Naive thymus-derived CD8-positive, alpha-beta T cell (primary cell): ENCODE measurements at regions not wholly inside any gene's neighbourhood (a gene's known extent, or its start where the extent isn't known, plus 50 kb on each side); places are given as distances from the start of the nearest gene placed in this dataset.

Source experiments
- ATAC-seq, 2 donors: fragments of 150-1000 bp; cut with Tn5 transposase in 1 of 2; sonication (Bioruptor Pico), chemical (Tn5 transposase) in 1 of 2; 1 replicate in 1 of 2; 2 replicates in 1 of 2; pipeline ENCODE4 v1.10.0; 2021; ENCODE audit warnings: mild to moderate bottlenecking in 2 of 2, moderate library complexity in 2 of 2
- POLR2A ChIA-PET: fragments of 350-600 bp; sonication (Branson Sonifier 250); formaldehyde crosslinking; loops from one replicate; lab custom pipeline; 2021; ENCODE audit warnings: antibody characterized with exemption; lab: Charles Lee
- DNase-seq, 10 donors: peaks; one replicate each; pipeline versions ENCODE4 v3.0.0 to v3.0.0-alpha.2; 2020 to 2022
- H3K27ac Mint-ChIP-seq, 10 donors: one replicate each; pipeline ENCODE4 v1.8.0; 2020 to 2022; ENCODE audit warnings: mild to moderate bottlenecking in 10 of 10, mixed read lengths in 10 of 10, moderate library complexity in 4 of 10, inconsistent platforms in 1 of 10
- H3K27me3 Mint-ChIP-seq, 5 donors: one replicate each; pipeline ENCODE4 v1.8.0; 2021 to 2022; ENCODE audit warnings: mixed read lengths in 5 of 5
- H3K36me3 Mint-ChIP-seq, 3 donors: one replicate each; pipeline ENCODE4 v1.8.0; 2020 to 2022; ENCODE audit warnings: mixed read lengths in 3 of 3, mild to moderate bottlenecking in 2 of 3, inconsistent platforms in 1 of 3
- H3K4me1 Mint-ChIP-seq, 4 donors: one replicate each; pipeline ENCODE4 v1.8.0; 2021 to 2022; ENCODE audit warnings: mixed read lengths in 4 of 4
- H3K4me3 Mint-ChIP-seq, 10 donors: one replicate each; pipeline ENCODE4 v1.8.0; 2020 to 2022; ENCODE audit warnings: mild to moderate bottlenecking in 10 of 10, mixed read lengths in 10 of 10, moderate library complexity in 6 of 10, inconsistent platforms in 1 of 10
- H3K9me3 Mint-ChIP-seq, 9 donors: one replicate each; pipeline ENCODE4 v1.8.0; 2020 to 2022; ENCODE audit warnings: mixed read lengths in 9 of 9, mild to moderate bottlenecking in 3 of 9, inconsistent platforms in 1 of 9, moderate library complexity in 1 of 9

DNA sequence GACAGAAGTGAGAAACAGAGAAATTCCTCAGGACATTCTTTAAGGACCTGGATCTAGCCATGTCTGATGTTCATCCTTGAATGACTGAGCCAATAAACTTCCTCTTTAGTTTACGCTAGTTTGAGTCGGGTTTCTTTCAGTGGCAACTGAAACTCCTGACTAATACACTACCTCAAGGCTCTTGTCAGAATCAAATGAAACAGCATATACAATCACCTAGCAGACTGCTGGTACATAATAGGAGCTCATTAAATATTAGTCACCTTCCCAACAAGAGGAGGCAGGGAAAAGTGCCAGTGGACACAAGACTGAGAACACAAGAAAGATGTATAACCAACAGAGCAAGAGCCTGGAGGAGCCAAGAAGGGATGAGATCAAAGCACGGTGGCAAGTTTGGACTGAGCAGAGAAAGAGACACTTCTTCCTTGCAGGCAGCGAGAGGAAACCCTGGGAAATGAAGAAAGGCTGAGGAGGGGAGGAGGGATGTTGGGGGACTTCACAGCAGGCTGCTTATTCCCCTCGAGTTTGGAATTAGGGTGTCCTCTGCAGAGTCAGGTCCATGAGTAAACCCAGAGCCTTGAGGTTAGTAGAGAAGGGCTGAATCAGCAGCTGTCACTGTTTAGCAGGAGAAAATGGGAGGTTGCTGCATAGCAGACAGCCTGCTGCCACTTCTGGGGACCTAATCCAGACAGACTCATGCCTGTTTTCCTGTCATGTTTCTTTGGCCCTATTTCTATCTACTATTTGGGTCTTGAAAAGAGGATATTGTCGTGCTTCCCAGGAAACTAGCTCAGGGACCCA lies 73.3 kb downstream of the MRPL46 start:
- peaks cover 0 to 6% (median 3%) of the 10 kb centered on the region in 5 donors for H3K27me3 Mint-ChIP-seq
- ATAC-seq, result no peak
- H3K9me3 Mint-ChIP-seq, result no peaks in the 10 kb centered on the region
- no peaks in the 10 kb centered on the region for H3K4me1 Mint-ChIP-seq
- no peak overlapping the region for H3K27ac Mint-ChIP-seq
- no peak overlapping the region for H3K4me3 Mint-ChIP-seq
- POLR2A ChIA-PET, result no interaction called here
- H3K36me3 Mint-ChIP-seq, result no peaks in the 10 kb centered on the region
- DNase-seq, result no peak

DNA sequence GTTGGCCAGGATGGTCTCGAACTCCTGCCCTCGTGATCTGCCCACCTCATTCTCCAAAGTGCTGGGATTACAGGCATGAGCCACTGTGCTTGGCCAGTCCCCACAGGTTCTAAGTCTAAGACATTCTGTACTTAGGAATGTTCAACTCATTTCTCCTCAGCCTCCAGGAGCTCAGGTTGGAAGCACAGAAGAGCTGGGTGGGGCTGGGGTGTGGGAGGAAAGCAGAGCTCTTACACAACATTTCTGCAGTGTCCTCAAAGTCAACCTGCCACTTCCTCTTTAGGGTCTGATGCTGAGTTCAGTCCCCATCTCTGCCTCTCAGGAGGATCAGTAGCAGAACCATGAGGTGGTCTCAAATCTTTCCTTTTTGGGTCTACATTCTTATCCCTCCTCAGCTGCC lies 75.5 kb downstream of the MRPL46 start:
- ATAC-seq (no peak), DNase-seq (no peak)
- H3K4me1 Mint-ChIP-seq, result no peaks in the 10 kb centered on the region
- H3K27me3 Mint-ChIP-seq, result peaks cover 0 to 6% (median 3%) of the 10 kb centered on the region in 5 donors
- H3K4me3 Mint-ChIP-seq, result no peak overlapping the region
- no peak overlapping the region for H3K27ac Mint-ChIP-seq
- no peaks in the 10 kb centered on the region for H3K9me3 Mint-ChIP-seq
- POLR2A ChIA-PET, result no interaction called here
- no peaks in the 10 kb centered on the region for H3K36me3 Mint-ChIP-seq

DNA sequence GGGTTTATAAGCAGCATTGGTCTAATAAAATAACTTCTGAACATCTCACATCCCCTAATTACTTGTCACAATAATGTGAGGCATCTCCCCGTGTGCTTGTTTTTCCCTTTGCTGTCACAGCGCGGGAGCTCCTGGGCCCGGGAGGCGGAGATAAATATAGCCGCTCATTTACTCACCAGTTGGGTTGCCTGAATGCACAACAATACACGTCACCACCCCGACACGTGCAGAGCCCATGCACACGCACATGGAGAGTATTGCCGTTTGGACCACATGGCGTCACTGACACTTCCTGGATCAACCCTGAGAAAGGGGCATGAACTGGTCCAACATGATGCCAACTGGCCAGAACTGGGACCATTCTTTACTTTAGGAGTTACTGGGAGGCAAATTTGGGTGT lies 76.2 kb downstream of the MRPL46 start:
- POLR2A ChIA-PET, result no interaction called here
- no peak for DNase-seq
- Mint-ChIP-seq H3K4me1 (no peaks in the 10 kb centered on the region), H3K36me3 (no peaks in the 10 kb centered on the region), H3K27me3 (peaks cover 0 to 3% (median 1%) of the 10 kb centered on the region in 5 donors), H3K9me3 (no peaks in the 10 kb centered on the region), H3K27ac (no peak overlapping the region), H3K4me3 (no peak overlapping the region)
- no peak for ATAC-seq

DNA sequence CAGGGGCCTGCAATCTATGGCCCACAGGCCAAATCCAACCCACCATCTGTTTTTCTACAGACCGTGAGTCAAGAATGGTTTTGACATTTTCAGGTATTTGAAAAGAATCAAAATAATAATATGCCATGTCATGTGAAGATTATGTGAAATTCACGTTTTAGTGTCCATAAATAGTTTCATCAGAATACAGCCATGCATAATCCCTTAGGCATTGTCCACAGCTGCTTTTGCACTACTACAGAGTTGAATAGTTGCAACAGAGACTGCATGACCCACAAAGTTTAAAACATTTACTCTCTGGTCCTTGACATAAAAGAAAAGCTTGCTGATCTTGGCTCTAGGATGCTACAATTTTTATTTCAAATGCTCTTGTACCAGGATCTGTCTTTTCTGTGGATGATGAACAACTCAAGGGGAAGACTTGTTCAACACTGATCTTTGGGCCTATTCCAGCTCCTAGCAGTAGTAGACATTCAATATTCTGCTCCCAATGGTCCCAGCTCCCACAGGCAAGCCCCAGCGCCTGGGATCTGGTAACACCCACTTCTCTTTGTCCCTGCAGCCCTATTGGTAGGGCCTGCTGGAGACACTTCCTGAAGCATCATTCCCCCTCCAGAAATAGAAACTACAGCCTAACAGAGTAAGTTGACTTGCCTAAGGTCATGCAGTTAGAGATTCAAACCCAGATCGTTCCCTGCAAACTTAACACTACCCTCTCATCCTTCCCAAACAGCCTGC lies 76.9 kb downstream of the MRPL46 start:
- H3K27ac Mint-ChIP-seq, result no peak overlapping the region
- H3K36me3 Mint-ChIP-seq, result no peaks in the 10 kb centered on the region
- ATAC-seq (no peak), DNase-seq (no peak)
- H3K9me3 Mint-ChIP-seq, result no peaks in the 10 kb centered on the region
- POLR2A ChIA-PET, result no interaction called here
- H3K27me3 Mint-ChIP-seq, result peaks cover 0 to 3% (median 0%) of the 10 kb centered on the region in 5 donors
- no peaks in the 10 kb centered on the region for H3K4me1 Mint-ChIP-seq
- no peak overlapping the region for H3K4me3 Mint-ChIP-seq

DNA sequence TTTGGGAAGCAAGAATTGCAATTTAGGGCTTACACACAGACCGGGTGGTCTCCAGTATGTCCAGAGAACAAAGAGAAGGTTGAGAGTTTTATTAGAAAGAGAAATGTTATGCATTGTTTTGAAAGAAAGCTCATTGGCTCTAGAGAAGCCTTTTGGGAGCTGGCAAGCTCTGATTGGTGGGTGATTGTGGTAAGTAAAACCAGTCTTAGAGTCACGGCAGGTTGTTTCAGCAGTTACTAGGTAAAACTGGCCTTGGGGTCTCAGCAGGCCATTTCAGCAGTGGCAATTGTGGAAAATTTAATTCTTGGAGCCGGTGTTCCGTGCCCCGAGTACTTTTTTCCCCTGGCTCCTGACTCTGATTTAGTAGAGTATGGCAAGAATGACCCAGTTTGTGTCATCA lies 78.1 kb downstream of the MRPL46 start:
- H3K4me1 Mint-ChIP-seq, result no peaks in the 10 kb centered on the region
- DNase-seq, result no peak
- no peak overlapping the region for H3K27ac Mint-ChIP-seq
- H3K36me3 Mint-ChIP-seq, result no peaks in the 10 kb centered on the region
- peaks cover 2 to 6% (median 5%) of the 10 kb centered on the region in 5 donors for H3K27me3 Mint-ChIP-seq
- no peaks in the 10 kb centered on the region for H3K9me3 Mint-ChIP-seq
- H3K4me3 Mint-ChIP-seq, result no peak overlapping the region
- ATAC-seq, result no peak
- POLR2A ChIA-PET, result no interaction called here

DNA sequence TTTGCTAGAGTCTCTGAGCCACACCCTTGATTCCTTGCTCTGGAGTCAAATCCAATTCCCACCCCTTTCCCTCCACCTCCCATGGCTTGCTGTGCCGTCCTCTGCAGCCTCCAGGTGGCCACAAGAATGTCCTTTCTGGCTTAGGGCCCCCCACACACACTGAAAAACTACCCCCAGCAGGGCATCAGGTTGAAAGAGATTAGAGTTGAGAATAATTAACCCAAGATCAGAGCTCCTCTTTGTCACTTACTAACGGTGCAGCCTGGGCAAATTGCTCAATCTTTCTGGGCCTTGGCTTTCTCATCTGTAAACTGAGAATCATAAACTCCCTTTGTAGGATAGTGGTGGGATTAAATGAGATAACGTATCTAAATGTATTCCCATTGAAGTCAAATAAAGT lies 78.5 kb downstream of the MRPL46 start:
- Mint-ChIP-seq H3K4me1 (no peaks in the 10 kb centered on the region), H3K27me3 (peaks cover 5 to 10% (median 5%) of the 10 kb centered on the region in 5 donors), H3K4me3 (no peak overlapping the region), H3K27ac (no peak overlapping the region), H3K36me3 (no peaks in the 10 kb centered on the region), H3K9me3 (no peaks in the 10 kb centered on the region)
- POLR2A ChIA-PET, result no interaction called here
- ATAC-seq (no peak), DNase-seq (no peak)

DNA sequence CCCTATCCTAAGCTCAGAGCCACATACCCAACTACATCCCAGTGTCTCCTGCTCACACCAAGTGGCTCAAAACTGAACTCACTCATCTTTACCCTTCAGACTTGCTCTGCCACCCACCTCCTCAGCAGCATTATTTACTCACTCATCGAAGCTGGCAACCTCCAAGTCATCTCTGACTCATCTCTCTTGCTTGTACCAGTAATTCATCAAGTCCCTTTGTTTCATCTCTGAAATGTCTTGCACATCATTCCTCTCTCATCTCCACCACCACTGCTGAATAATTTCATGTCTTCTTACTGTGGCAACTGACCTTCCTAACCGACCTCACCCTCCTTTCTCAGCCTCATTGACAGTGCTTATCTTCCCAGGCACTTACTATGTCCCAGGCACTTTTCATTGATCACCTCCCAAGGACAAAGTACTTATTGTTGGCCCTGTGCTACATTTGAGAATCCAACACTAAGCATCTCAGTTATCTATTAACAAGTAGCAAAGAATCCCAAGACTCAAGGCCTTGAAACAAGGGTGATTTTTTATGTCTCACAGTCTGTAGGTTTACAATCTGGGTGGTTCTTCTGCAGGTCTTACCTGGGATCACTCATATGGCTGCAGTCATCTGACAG lies 82.0 kb downstream of the MRPL46 start:
- H3K4me3 Mint-ChIP-seq, result no peak overlapping the region
- H3K36me3 Mint-ChIP-seq, result no peaks in the 10 kb centered on the region
- H3K4me1 Mint-ChIP-seq, result no peaks in the 10 kb centered on the region
- ATAC-seq, result no peak
- no peaks in the 10 kb centered on the region for H3K9me3 Mint-ChIP-seq
- POLR2A ChIA-PET, result no interaction called here
- H3K27ac Mint-ChIP-seq, result no peak overlapping the region
- peaks cover 5 to 17% (median 9%) of the 10 kb centered on the region in 5 donors for H3K27me3 Mint-ChIP-seq
- DNase-seq, result no peak

DNA sequence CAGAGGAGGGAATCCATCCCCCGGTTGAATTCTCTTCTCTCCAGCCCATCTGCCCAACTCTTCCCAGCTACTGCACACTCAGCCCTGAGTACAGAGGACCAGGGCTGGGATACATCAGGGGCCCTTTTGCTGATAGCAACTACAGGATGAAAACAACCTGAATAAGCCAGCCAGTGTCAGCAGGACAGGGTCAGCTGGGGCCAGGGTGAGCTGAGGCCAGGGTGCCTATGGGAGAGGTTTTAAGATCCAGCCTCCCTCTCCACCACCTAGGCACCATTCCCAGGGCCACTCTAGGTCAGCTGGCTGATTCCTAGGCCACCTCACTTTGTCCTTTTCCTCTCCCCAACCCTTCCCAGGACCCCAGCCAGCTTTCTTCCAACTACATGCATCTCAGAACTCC lies 83.8 kb downstream of the MRPL46 start:
- POLR2A ChIA-PET, result no interaction called here
- Mint-ChIP-seq H3K27me3 (peaks cover 5 to 17% (median 10%) of the 10 kb centered on the region in 5 donors), H3K36me3 (no peaks in the 10 kb centered on the region), H3K27ac (no peak overlapping the region), H3K9me3 (no peaks in the 10 kb centered on the region), H3K4me3 (no peak overlapping the region), H3K4me1 (no peaks in the 10 kb centered on the region)
- ATAC-seq (no peak), DNase-seq (no peak)

DNA sequence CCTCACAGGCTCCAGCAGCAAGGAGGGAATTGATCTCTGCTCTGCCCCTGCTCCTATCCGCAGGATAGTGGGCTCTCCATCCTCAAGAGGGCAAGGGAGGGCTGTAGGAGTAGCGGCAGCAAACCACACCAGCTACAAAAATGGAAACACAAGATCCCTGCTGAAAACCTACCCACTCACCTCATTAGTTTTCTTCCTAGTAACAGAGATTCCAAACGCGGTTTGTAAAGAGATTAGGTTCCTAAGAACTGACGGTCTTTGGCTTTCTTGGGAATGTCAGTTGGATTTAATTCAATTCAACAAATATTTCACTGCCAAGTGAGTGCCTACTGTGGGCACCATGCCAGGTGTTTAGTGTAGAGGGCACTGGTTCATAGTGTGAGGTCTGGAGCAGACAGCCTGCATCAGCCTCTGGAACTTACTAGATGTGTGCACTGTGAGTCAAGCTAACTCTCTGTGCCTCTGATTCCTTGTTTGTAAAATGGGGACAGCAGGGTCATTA lies 84.7 kb downstream of the MRPL46 start:
- Mint-ChIP-seq H3K27ac (no peak overlapping the region), H3K4me1 (no peaks in the 10 kb centered on the region), H3K36me3 (no peaks in the 10 kb centered on the region), H3K9me3 (no peaks in the 10 kb centered on the region), H3K4me3 (no peak overlapping the region), H3K27me3 (peaks cover 5 to 17% (median 10%) of the 10 kb centered on the region in 5 donors)
- ATAC-seq (no peak), DNase-seq (no peak)
- POLR2A ChIA-PET, result no interaction called here

DNA sequence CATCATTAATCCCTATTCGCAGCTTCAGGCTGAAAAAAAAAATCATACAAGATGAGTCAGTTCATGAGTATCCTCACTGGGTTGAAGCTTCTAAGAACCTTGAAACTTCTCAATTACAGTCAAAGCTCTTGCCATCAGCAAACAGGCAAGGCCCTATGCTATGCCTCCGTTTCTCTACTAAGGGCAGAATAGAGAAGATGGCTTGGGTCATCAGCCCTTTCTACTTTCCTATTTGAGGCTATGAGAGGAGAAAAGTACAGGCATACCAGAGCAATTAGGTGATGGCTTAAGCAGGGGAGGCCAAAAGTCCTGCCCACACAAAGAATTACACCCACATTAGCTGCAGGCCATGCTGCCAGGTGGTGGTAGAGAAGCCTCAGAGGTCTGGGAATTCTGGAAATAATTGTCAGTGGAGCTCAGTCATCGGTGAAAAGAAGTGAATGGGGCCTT lies 89.0 kb downstream of the MRPL46 start:
- no peak for ATAC-seq
- no peaks in the 10 kb centered on the region for H3K36me3 Mint-ChIP-seq

DNA sequence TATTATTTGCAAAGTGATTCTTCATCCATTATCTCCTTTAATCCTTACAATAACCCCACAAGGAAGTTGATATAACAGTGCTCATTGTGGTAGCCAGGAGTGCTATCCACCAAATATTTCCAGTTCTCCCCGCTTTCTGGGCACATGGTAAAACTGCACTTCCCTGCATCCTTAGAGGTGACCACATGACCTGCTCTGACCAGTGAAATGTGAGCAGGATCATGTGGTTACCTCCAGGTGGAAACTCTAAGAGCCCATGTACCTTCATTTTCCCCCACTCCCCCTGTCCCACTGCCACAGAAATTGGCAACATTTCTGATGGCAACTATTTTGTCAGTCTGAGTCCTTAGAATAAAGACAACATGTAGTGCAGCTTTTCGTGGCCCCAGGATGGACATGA lies 89.7 kb downstream of the MRPL46 start:
- Mint-ChIP-seq H3K27ac (no peak overlapping the region), H3K36me3 (no peaks in the 10 kb centered on the region), H3K4me3 (no peak overlapping the region)

More for the DNA sequence above, 89.0 kb downstream of the MRPL46 start:
- Mint-ChIP-seq H3K4me1 (no peaks in the 10 kb centered on the region), H3K4me3 (no peak overlapping the region), H3K27ac (no peak overlapping the region), H3K9me3 (no peaks in the 10 kb centered on the region), H3K27me3 (peaks cover 3 to 20% (median 17%) of the 10 kb centered on the region in 5 donors)
- POLR2A ChIA-PET, result no interaction called here
- DNase-seq, result no peak

DNA sequence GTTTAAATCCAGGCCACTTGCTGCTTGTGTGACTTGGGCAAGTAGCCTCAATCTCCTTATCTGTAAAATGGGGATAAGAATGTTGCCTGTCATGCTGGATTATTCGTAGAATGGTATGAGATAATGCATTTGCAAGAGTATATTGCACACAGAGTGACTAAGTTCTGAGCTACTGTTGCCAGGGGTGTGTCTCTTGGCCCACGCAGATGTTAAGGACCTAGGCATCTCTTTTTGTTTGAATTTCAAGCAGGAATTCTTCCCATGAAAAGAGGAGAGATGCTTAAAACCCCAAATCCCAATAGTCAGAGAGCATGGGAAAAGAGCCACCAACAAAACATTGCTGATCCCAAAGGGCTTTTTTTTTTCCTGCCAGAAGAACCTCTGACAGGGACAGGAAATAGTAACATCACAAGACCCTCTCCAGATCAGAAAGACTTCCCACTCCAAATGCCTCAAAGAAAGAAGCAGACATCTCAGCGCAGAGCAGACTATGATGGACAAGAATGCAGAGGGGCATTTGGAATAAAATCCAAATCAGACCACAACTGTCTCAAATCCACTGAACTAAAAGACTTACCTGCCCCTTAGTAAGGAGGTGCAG lies 90.5 kb downstream of the MRPL46 start:
- H3K9me3 Mint-ChIP-seq, result no peaks in the 10 kb centered on the region
- DNase-seq (no peak), ATAC-seq (no peak)
- H3K36me3 Mint-ChIP-seq, result no peaks in the 10 kb centered on the region
- H3K4me1 Mint-ChIP-seq, result no peaks in the 10 kb centered on the region
- H3K4me3 Mint-ChIP-seq, result no peak overlapping the region
- peaks cover 6 to 25% (median 15%) of the 10 kb centered on the region in 5 donors for H3K27me3 Mint-ChIP-seq
- POLR2A ChIA-PET, result no interaction called here
- no peak overlapping the region for H3K27ac Mint-ChIP-seq

More for the DNA sequence above, 89.7 kb downstream of the MRPL46 start:
- DNase-seq (no peak), ATAC-seq (no peak)
- no peaks in the 10 kb centered on the region for H3K9me3 Mint-ChIP-seq
- H3K27me3 Mint-ChIP-seq, result peaks cover 6 to 24% (median 15%) of the 10 kb centered on the region in 5 donors
- POLR2A ChIA-PET, result no interaction called here
- no peaks in the 10 kb centered on the region for H3K4me1 Mint-ChIP-seq
